Stimulated activated CD4-positive, alpha-beta T cell treated with anti-CD3 and anti-CD28 coated beads, Interleukin-15, amount 100 ng/mL, for 1 hour (primary cell): ENCODE measurements at regions not wholly inside any gene's neighbourhood (a gene's known extent, or its start where the extent isn't known, plus 50 kb on each side); places are given as distances from the start of the nearest gene placed in this dataset.

ENCODE experiments used
- DNase-seq, 2 donors: peaks; one replicate each; pipeline ENCODE4 v3.0.0-alpha.2; 2020; ENCODE audit warnings: low read depth in 1 of 2, low spot score in 1 of 2

- no peak for DNase-seq
These were observed 407.5 kb upstream of the RNF32 start for GRCh38 chr7:156232931-156233705.

- DNase-seq: no peak
These were observed 410.0 kb upstream of the RNF32 start for GRCh38 chr7:156230576-156230975.

GRCh38 chr7:156224833-156225225 is 412.6 kb upstream of the SHH start:
- DNase-seq: no peak

- no peak for DNase-seq
These were observed 411.9 kb upstream of the SHH start for GRCh38 chr7:156223935-156224832.

- no peak for DNase-seq
These were observed 410.3 kb upstream of the SHH start for GRCh38 chr7:156222611-156223010.

- no peak for DNase-seq
These were observed 409.9 kb upstream of the SHH start for GRCh38 chr7:156222151-156222550.

- no peak for DNase-seq
These were observed 408.4 kb upstream of the SHH start for GRCh38 chr7:156220701-156221100.

- DNase-seq: no peak
These were observed 407.9 kb upstream of the SHH start for GRCh38 chr7:156220078-156220605.

GRCh38 chr7:156219307-156220077 is 407.2 kb upstream of the SHH start:
- no peak for DNase-seq

GRCh38 chr7:156218544-156219306 is 406.5 kb upstream of the SHH start:
- no peak for DNase-seq

GRCh38 chr7:156217803-156218202 is 405.5 kb upstream of the SHH start:
- no peak for DNase-seq

GRCh38 chr7:156209087-156209486 is 396.8 kb upstream of the SHH start:
- no peak for DNase-seq

GRCh38 chr7:156207306-156207705 is 395.0 kb upstream of the SHH start:
- DNase-seq: no peak

- DNase-seq: no peak
These were observed 393.9 kb upstream of the SHH start for GRCh38 chr7:156206174-156206573.

GRCh38 chr7:156204820-156205219 is 392.6 kb upstream of the SHH start:
- DNase-seq: no peak

- no peak for DNase-seq
These were observed 391.7 kb upstream of the SHH start for GRCh38 chr7:156203923-156204322.

GRCh38 chr7:156198277-156198676 is 386.0 kb upstream of the SHH start:
- no peak for DNase-seq

- DNase-seq: no peak
These were observed 384.4 kb upstream of the SHH start for GRCh38 chr7:156196649-156197048.

- no peak for DNase-seq
These were observed 383.0 kb upstream of the SHH start for GRCh38 chr7:156195276-156195675.

- DNase-seq: no peak
These were observed 382.6 kb upstream of the SHH start for GRCh38 chr7:156194813-156195212.

- no peak for DNase-seq
These were observed 380.7 kb upstream of the SHH start for GRCh38 chr7:156192921-156193320.
